NOMO-1 treated with DMSO at 0.1 percent for 48 hours (cell line): ENCODE measurements at regions not wholly inside any gene's neighbourhood (a gene's known extent, or its start where the extent isn't known, plus 50 kb on each side); places are given as distances from the start of the nearest gene placed in this dataset.

Experiments used
- DNase-seq: peaks from one replicate; lab custom pipeline; 2025; ENCODE audit not compliant: unreplicated experiment; lab: John Stamatoyannopoulos, UW

DNA sequence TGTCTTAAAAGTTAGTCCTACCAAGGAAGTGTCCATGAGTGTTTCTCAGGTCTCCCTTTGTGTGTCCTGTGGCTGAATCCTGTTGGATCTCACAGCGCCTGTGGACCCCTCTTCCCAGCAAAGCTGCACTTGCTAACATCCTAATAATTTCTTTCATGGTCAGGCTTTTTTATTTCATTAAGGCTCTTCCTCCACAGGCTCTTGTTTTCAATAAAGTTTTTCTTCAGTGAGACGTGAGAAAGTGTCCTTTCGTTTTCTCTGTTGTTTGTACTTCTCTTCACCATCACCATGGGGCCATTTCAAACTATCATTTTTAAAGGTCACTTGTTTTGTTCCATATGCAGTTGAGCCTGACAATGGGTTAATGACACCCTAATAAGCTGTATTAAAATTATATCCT is 231.5 kb downstream of the LMO4 start:
- no peak for DNase-seq

DNA sequence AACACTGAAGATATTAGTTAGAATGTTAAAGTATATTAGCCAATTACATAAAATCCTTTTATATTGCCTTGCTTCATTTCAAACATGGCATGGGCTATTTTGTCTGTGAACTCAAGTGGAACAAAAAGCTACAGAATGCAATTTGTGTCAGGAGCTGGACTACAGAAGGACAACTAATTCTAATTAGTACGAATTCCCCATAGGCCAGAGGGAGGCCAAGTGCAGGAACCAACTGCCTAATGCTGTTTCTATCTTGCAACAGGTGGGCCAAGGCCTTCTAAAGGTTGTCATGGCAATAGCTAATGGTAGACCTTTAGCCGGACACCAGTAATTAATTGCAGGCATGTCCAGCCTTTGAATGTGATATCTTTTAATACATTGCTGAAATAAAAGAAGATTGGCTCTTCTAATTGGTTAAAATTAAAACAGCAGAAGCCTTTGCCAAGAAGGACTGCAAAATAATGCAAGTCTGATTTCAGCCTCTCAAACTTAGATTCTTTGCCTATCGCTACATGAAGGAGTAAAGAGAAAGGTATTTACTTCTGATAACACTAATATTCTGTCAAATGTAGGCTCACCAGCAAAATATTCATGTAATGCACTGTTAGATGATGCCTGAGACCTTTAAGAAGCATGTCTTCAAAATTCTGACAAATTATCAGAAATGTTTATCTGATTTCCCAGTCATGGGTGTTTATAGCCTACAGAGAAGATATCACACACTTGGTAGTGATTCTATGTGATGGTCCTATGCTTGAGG is 232.1 kb downstream of the LMO4 start:
- no peak for DNase-seq

DNA sequence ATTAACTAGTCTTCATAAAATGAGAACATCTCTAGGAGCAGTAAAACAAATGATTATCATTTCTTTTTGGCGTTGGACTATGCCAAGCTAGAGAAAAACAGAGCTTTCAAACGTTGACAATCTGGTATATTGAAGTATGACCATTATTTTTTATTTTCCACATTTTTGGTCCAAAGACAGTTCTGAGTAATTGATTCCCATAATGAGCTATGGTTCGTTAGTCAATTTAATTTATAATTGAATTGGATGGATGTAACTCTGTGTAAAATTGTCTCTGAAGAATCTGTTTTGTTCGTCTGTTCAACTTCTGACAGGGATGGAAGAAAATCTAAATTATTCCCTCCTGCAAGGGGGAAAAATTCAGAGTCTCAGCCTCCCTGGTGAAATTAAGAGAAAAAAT is 234.5 kb downstream of the LMO4 start:
- no peak for DNase-seq

DNA sequence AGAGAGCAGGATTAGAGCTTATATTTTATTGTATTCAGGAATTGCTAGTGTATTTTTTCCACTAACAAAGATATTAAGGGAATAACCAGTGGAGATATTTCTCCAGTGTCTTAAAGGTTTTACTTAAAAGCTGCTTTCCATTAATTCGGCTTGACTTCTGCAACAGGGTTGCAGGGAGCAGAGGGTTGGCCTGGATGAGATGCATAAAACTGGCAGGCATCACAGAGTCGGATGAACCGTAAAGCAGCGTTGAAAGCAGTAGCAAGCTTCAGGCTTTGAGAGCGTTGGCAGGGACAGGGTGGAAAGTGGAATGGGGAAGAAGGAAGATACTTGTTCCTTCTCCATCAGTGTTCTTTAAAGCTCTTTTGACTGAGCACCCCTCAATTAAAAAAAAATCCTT is 237.2 kb downstream of the LMO4 start:
- DNase-seq, result no peak

DNA sequence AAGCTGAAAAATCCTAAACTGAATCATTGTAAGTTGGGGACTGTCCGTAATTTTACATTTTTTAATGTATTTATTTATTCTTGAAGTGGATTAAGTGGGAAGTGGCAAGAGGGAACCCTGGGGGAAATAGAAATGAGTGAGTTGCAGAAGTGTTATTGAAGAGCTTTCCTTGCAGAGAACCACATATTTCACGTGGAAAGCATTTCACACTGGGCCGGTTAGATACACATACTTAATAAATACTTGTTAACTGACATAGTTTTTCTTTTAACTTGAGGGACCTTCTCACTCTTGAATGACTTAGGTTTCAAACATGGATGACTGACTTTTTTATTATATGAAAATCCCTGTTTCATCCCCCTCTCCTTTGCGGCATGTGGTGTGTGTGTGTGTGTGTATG is 239.3 kb downstream of the LMO4 start:
- DNase-seq, result no peak

DNA sequence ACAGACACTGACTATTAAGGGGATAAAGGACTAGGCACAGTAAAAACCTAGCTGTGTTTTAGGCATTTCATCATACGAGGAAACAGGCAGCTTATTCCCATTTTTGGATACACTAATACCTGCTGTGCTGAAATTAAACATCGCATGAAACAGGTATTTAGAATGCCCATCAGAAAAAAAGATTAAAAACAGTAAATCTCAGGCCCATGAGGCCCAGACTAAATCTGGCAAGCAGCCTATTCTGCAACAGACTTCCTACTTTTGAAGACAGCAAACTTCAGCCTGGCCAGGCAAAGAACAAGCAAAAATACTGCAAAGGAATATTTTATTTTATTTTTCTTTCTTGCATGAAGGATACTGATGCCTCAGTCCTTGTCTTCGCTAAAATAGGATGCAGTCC is 240.2 kb downstream of the LMO4 start:
- DNase-seq, result no peak

DNA sequence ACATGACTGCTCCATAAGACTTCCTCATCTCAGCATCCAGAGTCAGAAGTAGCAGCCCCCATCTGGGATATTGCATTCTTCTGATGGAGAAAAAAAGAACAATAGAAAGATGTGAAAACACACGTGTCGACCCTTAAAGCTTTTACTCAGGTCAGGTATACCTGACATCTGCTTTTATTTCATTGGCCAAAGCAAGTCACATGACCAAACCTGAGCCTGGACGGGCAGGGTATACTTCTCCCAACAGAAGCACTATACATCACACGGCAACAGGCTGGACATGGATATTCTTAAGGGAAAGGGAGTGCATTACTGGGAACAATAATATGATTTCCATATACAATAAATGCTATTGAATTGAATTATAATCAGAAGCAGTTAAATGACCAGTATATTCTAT is 243.3 kb downstream of the LMO4 start:
- no peak for DNase-seq

DNA sequence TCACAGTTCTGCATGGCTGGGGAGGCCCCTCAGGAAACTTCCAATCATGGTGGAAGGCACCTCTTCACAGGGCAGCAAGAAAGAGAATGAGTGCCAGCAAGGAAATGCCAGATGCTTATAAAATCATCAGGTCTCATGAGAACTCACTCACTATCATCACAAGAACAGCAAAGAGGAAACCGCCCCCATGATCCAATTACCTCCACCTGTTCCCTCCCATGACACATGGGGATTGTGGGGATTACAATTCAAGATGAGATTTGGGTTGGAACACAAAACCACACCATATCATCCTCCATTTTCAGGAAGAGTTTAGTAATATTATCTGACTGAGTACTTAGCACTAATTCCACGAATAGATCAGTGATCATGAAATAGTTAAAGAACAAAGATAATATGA is 244.2 kb downstream of the LMO4 start:
- no peak for DNase-seq

DNA sequence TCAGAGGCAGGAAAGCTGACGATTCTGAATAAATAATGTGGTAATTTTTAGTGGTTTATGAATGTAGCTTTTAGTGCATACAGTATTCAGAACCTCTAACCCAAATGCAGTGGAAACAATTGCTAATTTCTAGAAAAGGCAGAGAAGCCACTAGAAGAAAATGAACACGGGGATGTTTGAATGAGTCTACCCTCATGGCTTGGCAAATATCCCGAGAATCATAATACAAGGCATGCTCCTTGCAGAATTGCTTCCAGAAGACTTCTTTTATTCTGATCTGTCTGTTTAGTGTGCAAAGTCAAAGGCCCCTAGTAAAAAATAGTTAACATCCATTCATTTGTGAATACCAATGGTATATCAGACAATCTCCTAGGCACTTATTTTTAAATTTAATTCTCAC is 246.8 kb downstream of the LMO4 start:
- no peak for DNase-seq

DNA sequence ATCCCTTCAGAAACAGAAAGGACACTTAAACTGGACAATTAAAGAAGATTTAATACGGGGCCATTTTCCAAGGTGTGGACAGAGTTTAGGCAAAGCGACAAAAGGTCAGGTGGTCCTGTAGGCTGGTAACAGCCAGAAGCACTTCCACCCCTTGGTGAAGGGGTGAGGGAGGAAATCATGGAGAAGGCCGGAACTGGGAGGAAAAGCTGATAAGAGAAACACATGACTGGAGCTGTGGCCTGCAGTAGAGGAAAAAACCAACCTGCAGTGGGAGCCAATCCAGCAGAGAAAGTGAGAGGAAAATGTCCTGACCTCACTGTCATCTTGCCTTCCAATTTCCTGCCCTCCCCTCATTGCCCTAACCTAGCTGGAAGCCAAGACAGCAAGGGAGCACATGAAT is 249.8 kb downstream of the LMO4 start:
- DNase-seq, result no peak

DNA sequence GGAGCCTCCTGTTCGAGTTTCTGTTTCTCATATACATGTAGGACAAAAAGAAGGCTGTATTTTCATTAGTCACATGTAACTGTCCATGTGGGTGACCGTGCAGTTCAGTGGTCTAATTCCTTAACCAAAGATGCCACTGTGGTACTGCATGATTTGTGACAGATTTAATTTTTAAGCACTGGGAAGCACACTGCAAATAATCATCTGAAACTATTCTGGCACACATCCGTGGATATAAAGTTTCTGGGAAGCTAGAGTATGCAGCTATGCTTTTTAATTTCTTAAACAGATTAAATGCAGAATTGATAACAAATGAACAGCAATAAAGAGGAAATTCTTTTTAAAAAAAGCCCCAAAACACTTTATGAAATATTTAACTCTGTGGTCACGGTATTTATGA is 254.8 kb downstream of the LMO4 start:
- DNase-seq, result no peak

DNA sequence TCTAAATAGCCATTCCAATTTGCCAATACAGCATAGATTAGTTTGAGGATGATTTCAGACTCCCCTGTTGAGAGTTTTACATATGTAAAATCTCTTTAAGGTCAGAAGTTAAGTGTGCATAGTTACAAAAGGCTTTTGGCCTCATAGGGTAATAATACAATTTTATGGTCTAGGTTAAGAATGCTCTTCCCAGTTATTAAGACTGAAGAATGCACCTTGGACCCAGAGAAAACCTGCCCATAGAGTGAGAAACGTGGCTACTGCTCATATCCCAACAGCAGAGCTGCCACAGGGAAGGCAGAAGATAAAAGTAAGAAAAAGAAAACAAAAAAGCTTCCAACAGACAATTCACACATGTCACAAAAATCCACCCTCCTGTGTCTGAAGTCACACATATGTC is 255.9 kb downstream of the LMO4 start:
- DNase-seq, result no peak

DNA sequence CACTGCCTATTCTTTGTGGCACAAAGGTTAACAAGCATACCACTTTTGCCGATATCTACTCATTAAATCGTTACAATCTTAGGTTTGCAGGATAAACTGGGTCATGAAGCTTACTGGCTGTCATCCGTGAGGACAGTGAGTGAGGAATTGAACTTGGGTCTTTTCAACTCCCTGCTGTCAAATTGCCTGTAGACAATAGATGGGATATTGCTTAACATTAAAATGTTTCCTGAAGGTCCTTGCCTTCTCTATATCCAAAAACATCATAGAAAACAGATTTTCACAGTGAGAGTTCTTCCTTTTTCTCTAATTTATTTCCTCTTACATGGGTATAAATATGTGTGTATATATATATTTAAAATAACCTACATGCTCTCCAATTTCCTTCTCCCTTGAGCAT is 257.8 kb downstream of the LMO4 start:
- peak; percentile 2 for DNase-seq

DNA sequence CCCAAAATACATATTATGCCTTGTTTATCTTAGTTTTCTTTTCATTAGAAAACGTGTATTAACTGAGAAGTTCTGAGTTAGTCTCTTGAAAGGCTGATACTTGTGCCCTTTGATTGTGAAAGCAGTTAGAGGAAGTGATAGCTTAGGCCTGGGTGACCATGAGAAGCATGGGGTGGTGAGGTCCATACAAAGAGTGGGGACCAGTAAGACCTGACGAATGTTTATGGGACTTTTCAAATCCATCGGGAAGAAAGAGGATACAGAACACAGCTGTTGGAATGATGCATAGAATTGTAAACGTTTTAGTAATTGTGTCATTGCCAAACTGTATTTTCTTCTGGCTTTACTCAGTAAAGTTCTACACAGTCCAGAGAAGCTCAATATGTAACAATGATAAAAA is 259.8 kb downstream of the LMO4 start:
- DNase-seq, result peak; percentile 65

DNA sequence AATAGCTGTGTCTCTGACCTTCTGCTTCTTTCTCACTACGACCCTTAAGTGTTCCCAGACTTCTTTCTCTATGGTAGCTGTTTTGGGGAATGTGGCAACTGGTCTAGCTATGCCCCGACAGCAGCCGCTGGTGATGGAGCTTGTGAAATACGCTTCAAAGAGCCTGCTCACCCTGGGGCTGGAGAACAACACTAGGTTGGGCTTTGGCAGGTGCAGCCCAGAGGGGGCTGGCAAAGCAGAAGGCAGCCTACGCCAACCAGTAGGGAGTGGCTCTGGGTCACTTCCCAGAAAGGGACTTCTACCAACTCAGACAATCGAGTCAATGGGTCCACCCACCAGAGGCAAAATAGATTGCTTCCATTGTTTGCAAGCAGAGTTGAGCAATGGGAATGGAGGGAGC is 262.8 kb downstream of the LMO4 start:
- no peak for DNase-seq

DNA sequence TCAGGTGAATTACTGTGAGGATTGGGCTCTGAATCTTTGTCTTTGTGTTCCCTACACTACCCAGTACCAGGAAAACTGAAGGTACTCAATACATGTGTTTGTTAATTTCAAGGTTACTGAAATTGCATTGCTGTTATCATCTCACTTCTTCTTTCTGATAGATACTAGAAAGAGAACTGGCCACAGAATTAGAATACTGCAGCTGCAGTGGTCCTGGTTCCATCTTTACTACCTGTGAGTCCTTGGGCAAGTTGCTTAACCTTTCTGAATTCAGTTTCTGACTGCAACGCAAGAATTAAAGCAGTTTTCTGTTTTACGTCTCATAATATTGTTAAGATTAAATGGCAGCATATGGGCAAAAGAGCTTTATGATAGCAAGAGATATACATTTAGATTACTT is 263.5 kb downstream of the LMO4 start:
- no peak for DNase-seq

DNA sequence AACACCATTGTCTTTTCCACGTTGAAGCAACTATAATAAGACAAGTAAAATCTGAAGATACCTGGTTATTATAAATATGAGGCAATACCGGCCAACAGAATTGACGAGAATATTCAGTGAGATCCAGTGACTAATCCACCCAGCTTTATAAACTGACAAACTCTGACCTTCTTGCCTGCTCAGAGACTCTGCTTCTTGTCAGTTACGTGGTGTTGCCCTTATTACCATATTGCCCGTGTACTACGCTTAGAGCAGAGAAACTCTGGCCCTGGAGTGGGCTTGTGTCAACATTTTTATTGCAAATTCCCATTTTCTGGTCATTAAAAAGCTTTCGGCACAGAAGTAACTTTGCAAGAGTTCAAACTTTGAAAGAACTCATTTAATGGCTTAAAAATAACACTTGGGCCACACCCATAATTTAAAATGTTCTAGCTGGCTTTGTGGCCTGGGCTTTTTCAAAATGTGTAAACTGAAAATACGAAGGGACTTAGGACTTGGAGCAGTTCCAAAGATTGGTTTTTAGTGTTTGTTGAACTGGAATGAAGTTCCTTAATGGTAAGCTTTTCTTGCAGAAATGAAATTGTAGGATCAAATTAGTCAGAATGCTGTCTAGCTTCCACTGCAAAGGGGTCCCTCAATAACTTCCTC is 266.2 kb downstream of the LMO4 start:
- DNase-seq, result peak; percentile 42

DNA sequence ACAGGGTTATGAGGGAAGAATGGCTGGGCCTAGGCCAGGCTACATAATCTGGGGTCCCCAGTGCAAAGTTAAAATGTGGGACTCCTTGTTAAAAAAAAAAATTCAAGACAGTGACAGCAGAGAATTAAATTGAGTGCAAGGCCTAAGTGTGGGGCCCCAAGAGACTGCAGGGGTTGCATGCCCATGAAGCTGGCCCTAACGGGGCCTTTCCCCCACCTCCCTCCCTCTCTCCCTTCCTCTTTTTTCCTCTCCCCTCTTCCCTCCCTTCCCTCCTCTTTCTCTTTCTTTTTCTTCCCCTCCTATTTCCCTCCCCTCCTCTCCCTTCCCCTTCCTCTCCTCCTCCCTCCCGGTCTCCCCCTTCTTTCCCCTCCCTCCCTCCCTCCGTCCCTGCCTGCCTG is 266.7 kb downstream of the LMO4 start:
- no peak for DNase-seq

DNA sequence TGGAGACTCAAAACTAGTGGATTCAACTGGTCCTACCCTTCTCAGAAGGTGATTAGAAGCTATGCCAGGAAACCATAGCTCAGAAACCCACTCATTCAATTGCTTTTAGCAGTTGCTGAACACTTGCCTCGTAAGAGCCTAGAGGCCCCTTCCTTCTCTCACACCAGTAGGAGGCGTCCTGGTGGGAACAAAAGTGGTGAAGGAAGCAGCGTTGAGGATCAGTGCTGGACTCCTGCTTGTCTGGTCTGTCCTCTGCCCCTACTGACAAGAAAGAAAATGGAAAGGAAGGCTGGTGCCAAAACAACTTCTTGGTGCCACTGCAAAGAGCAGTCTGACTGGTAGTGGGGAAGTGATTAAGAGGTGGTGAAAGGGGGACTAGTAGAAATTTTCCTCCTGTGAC is 269.7 kb downstream of the LMO4 start:
- no peak for DNase-seq

DNA sequence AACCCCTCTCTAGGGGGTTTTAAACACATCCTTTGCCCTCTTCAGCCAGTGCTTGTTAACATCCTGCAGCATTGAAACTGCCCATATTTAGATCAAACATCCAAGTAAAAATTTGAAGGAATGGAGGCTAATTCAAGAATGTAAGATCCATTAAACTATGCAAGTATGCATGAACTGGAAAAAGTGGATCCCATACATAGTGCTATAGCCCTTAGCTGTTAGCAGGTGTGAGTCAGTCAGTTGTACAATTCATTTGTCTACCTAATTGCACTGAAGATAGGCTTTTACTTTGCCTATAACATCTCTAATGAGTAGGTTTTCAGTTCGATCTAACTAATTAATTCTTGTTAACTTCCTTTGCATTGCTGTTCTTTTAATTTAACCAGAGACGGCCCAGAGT is 270.9 kb downstream of the LMO4 start:
- no peak for DNase-seq

DNA sequence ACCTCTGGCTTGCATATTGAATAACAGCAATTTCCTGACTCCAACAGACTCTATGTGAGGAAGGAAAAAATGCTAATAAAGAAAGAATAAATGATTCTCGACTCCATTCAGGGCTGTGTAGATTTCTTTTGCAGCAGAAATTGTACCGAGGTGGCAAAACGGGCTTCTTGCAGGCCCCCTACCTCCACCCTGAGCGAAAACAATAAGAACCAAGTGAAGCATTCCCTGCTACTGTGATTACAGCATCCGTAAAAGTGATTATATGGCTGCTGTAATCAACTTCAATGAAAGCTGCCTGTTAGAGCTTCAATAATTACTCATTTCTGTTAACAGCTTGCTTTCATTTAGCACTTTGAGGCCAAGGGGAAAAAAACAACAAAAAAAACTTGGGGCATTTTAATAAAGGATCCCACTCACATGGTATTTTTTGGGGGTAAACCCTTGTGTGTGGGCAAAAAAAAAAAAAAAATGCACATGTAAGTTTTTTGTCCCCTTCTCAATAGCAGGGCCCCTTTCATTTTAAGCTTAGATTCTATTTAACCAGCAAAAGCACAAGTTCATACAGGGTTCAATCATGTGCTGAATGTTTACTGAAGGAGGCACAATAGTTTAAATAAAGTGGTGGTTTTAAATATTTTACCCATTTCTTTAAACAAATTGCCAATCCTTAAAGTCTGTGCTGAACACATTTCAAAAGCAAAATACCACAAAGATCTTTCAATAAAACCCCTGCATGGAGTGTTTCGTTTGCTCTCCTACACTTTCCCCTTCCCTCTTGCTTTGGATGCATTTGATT is 271.6 kb downstream of the LMO4 start:
- DNase-seq, result no peak

DNA sequence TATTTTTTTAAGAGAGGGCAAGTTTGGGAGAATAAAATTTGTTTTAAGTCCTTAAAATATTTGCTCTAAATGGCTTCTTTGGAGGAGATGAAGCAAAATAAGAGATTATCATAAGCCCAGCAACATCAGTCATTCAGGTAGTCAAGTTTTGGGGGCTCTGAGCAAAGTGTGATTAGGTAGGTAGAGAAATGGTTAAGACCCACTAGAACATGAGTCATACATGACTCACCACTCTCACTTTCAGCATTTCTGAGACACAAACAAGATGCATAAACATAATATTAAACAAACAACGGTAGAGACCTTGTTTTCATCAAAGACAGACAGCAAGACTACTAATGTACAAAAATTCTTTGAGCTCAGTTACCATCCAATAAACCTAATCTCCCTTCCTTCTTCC is 272.2 kb downstream of the LMO4 start:
- DNase-seq, result no peak
